Keratinocyte (primary cell): ENCODE measurements at regions not wholly inside any gene's neighbourhood (a gene's known extent, or its start where the extent isn't known, plus 50 kb on each side); places are given as distances from the start of the nearest gene placed in this dataset.
A peak's percentile ranks its signal among the peaks of the same experiment; 100 is the strongest.

Experiments used
- DNase-seq: peaks from one replicate; pipeline ENCODE4 v3.0.0-alpha.2; 2011; ENCODE audit warnings: low read depth, missing footprints, low spot score
- FAIRE-seq: peaks from 2 replicates; lab custom pipeline; 2011; peaks lifted over from hg19 to GRCh38; lab: Jason Lieb, UNC
- H2AFZ ChIP-seq: 2 replicates; pipeline ENCODE4 v1.6.0; 2012; ENCODE audit warnings: low read length, control low read depth, inconsistent platforms; ENCODE audit not compliant: control insufficient read depth
- H3K27ac ChIP-seq: 2 replicates; pipeline ENCODE4 v1.5.1; 2011; ENCODE audit warnings: low read length; ENCODE audit not compliant: control insufficient read depth, insufficient read depth
- H3K27me3 ChIP-seq: 3 replicates; pipeline ENCODE4 v1.6.0; 2011; ENCODE audit warnings: low read length; ENCODE audit not compliant: control insufficient read depth, insufficient read depth; ENCODE audit errors: extremely low read depth
- H3K36me3 ChIP-seq, 2 experiments: 2 replicates in 1 of 2; 3 replicates in 1 of 2; pipeline ENCODE4 v1.5.1; 2011; ENCODE audit warnings: low read length in 2 of 2, mild to moderate bottlenecking in 1 of 2; ENCODE audit not compliant: control insufficient read depth in 2 of 2, insufficient read depth in 2 of 2; ENCODE audit errors: extremely low read depth in 1 of 2
- H3K4me1 ChIP-seq: 3 replicates; pipeline ENCODE4 v1.5.1; 2011; ENCODE audit warnings: low read length; ENCODE audit not compliant: control insufficient read depth, insufficient read depth; ENCODE audit errors: extremely low read depth
- H3K4me2 ChIP-seq: 3 replicates; pipeline ENCODE4 v1.6.0; 2011; ENCODE audit warnings: low read depth, low read length; ENCODE audit not compliant: control insufficient read depth, insufficient read depth; ENCODE audit errors: extremely low read depth
- H3K4me3 ChIP-seq, 3 experiments: fragments of 200-600 bp in 1 of 3; sonication (generic) in 1 of 3; 2 replicates in 2 of 3; 3 replicates in 1 of 3; pipeline ENCODE4 v1.5.1; 2011 to 2016; ENCODE audit warnings: low read length in 3 of 3, mild to moderate bottlenecking in 3 of 3, control low read depth in 2 of 3, inconsistent platforms in 1 of 3, low read depth in 1 of 3, mixed read lengths in 1 of 3, mixed run types in 1 of 3, moderate library complexity in 1 of 3; ENCODE audit not compliant: control insufficient read depth in 2 of 3, insufficient read depth in 2 of 3; ENCODE audit errors: extremely low read depth in 1 of 3
- H3K79me2 ChIP-seq: 2 replicates; pipeline ENCODE4 v1.6.0; 2012; ENCODE audit warnings: low read length; ENCODE audit not compliant: control insufficient read depth, insufficient read depth
- H3K9ac ChIP-seq: 3 replicates; pipeline ENCODE4 v1.6.0; 2011; ENCODE audit warnings: low read length; ENCODE audit not compliant: control insufficient read depth, insufficient read depth; ENCODE audit errors: extremely low read depth
- H3K9me1 ChIP-seq: 3 replicates; pipeline ENCODE4 v1.6.0; 2011; ENCODE audit warnings: low read length; ENCODE audit not compliant: control insufficient read depth, insufficient read depth; ENCODE audit errors: extremely low read depth
- H3K9me3 ChIP-seq: 2 replicates; pipeline ENCODE4 v1.5.1; 2012; ENCODE audit warnings: low read depth, low read length; ENCODE audit not compliant: control insufficient read depth
- H4K20me1 ChIP-seq: 3 replicates; pipeline ENCODE4 v1.6.0; 2011; ENCODE audit warnings: low read length; ENCODE audit not compliant: control insufficient read depth, insufficient read depth; ENCODE audit errors: extremely low read depth
- CTCF ChIP-seq, 3 experiments: IDR thresholded peaks in 1 of 3; conservative IDR thresholded peaks in 1 of 3; optimal IDR thresholded peaks in 1 of 3; 2 replicates in 2 of 3; 3 replicates in 1 of 3; pipeline versions ENCODE3 to v1.5.1; 2011; ENCODE audit warnings: low read length in 3 of 3, mild to moderate bottlenecking in 3 of 3, moderate library complexity in 2 of 3, control low read depth in 1 of 3, inconsistent platforms in 1 of 3; ENCODE audit not compliant: insufficient read depth in 2 of 3; ENCODE audit errors: extremely low read depth in 1 of 3
- EZH2 ChIP-seq: IDR thresholded peaks from one replicate; pipeline ENCODE4 v1.6.1; 2012; ENCODE audit warnings: inconsistent platforms, mild to moderate bottlenecking, low read length, moderate library complexity
- dilution Hi-C: fragments of 300-500 bp; cut with MboI; formaldehyde crosslinking; loops from one replicate; pipeline ENCODE4 v1.7.0; 2020; ENCODE audit warnings: low sequenced_read_pairs; ENCODE audit not compliant: extremely low pct_ligation_motif_present

GRCh38 chr1:217135987-217136894, 413.0 kb upstream of the ESRRG start:
- no peak for TF ChIP-seq EZH2
- no peak for TF ChIP-seq CTCF (optimal IDR thresholded peaks at IDR 0.05 in 1 of 3, IDR thresholded peaks at IDR 0.05 in 1 of 3, conservative IDR thresholded peaks at IDR 0.05 in 1 of 3; ENCODE audit: extremely low read depth in 1 of 3, insufficient read depth in 2 of 3, low read length in 3 of 3)
- H3K9me1 ChIP-seq: no peaks in the 10 kb centered on the region
- H3K4me3 ChIP-seq: peak overlapping the region in 2 of 3 experiments; percentile 67 to 70
- dilution Hi-C loops: no loop called here
- H3K9ac ChIP-seq: peak overlapping the region; percentile 22
- DNase-seq (no peak), FAIRE-seq (no peak)
- no peaks in the 10 kb centered on the region for H3K9me3 ChIP-seq
- no peaks in the 10 kb centered on the region for H4K20me1 ChIP-seq
- peaks cover 17% of the 10 kb centered on the region for H3K4me1 ChIP-seq
- H3K27ac ChIP-seq: no peak overlapping the region
- no peaks in the 10 kb centered on the region for H3K36me3 ChIP-seq
- no peaks in the 10 kb centered on the region for H3K79me2 ChIP-seq
- peak overlapping the region; percentile 83 for H3K4me2 ChIP-seq
- H2AFZ ChIP-seq: no peak overlapping the region
- peaks cover 87% of the 10 kb centered on the region for H3K27me3 ChIP-seq

DNA sequence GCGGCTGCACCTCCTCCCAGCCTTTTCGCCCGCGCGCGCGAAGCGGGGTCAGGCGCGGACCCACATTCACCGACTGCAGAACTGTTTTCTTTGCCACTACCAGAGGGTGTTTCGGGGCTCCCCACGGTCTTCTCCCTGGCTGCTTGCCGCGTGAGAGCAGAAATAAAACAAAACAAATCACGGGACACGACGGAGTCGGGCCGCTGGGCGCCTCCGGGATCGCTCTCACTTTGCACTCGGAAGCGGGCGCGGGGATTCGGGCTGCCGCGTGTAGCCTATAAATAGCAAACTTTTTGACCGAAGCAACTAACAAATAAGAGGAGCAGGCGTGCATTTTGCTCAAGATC, 412.3 kb upstream of the ESRRG start:
- dilution Hi-C loops: no loop called here
- Histone ChIP-seq H3K79me2 (no peaks in the 10 kb centered on the region), H3K9me3 (no peaks in the 10 kb centered on the region), H2AFZ (peak overlapping the region; percentile 70), H3K9ac (peak overlapping the region; percentile 22), H3K4me3 (peak overlapping the region; percentile 27 to 70 (median 67)), H3K9me1 (no peaks in the 10 kb centered on the region), H3K27me3 (peaks cover 82% of the 10 kb centered on the region), H4K20me1 (no peaks in the 10 kb centered on the region), H3K4me1 (peaks cover 17% of the 10 kb centered on the region), H3K4me2 (peak overlapping the region; percentile 83), H3K36me3 (no peaks in the 10 kb centered on the region), H3K27ac (no peak overlapping the region)
- FAIRE-seq: no peak
- no peak for TF ChIP-seq EZH2
- DNase-seq: no peak
